Thoracic aorta (tissue), 2 donors: ENCODE measurements at regions not wholly inside any gene's neighbourhood (a gene's known extent, or its start where the extent isn't known, plus 50 kb on each side); places are given as distances from the start of the nearest gene placed in this dataset.
"Not testable (repeated sequence)": the region's sequence is repeated elsewhere in the genome, so short reads cannot be mapped to it uniquely, and the experiment has no call there.

Experiments
- ATAC-seq: fragments of 150-250 bp; one replicate; pipeline ENCODE4 v1.8.0; 2017; ENCODE audit warnings: low read depth; ENCODE audit not compliant: insufficient number of reproducible peaks, low FRiP score
- DNase-seq: peaks from one replicate; pipeline ENCODE4 v3.0.0-alpha.2; 2020; ENCODE audit warnings: low spot score
- H3K27ac ChIP-seq, 2 donors: fragments of 200-600 bp; sonication (generic); 1 replicate in 1 of 2; 2 replicates in 1 of 2; pipeline ENCODE4 v1.5.1; 2016; ENCODE audit warnings: mild to moderate bottlenecking in 2 of 2, moderate library complexity in 2 of 2
- H3K27me3 ChIP-seq: fragments of 200-600 bp; sonication (generic); replicated peaks from 2 replicates; pipeline ENCODE4 v1.6.0; 2016; ENCODE audit warnings: mild to moderate bottlenecking; ENCODE audit not compliant: insufficient read depth
- H3K36me3 ChIP-seq: fragments of 200-600 bp; sonication (generic); one replicate; pipeline ENCODE4 v1.5.1; 2016
- H3K4me1 ChIP-seq, 2 donors: fragments of 200-600 bp; sonication (generic); 1 replicate in 1 of 2; 2 replicates in 1 of 2; pipeline versions ENCODE4 v1.5.1 to v1.6.0; 2016; ENCODE audit warnings: low read depth in 2 of 2, mild to moderate bottlenecking in 1 of 2; ENCODE audit not compliant: control insufficient read depth in 1 of 2
- H3K4me3 ChIP-seq: fragments of 200-600 bp; sonication (generic); 2 replicates; pipeline ENCODE4 v1.5.1; 2016; ENCODE audit warnings: mild to moderate bottlenecking
- H3K9me3 ChIP-seq: fragments of 200-600 bp; sonication (generic); 2 replicates; pipeline ENCODE4 v1.5.1; 2016
- CTCF ChIP-seq: fragments of 200-600 bp; sonication (generic); IDR thresholded peaks from one replicate; pipeline ENCODE4 v1.5.1; 2019; ENCODE audit warnings: antibody characterized with exemption

- no peak for DNase-seq
- H3K9me3 ChIP-seq: no peaks in the 10 kb centered on the region
- no peak for TF ChIP-seq CTCF
- H3K4me1 ChIP-seq: no peaks in the 10 kb centered on the region
- H3K27ac ChIP-seq: no peak overlapping the region
- H3K27me3 ChIP-seq: no peaks in the 10 kb centered on the region
- ATAC-seq: no peak
- H3K4me3 ChIP-seq: no peak overlapping the region
- H3K36me3 ChIP-seq: no peaks in the 10 kb centered on the region
Observed at GRCh38 chr9:89677702-89678395, 73.0 kb downstream of the GADD45G start.

GRCh38 chr9:89678396-89679015 lies 73.7 kb downstream of the GADD45G start:
- no peaks in the 10 kb centered on the region for H3K9me3 ChIP-seq
- H3K4me1 ChIP-seq: peaks cover 0 to 4% of the 10 kb centered on the region in 2 donors
- no peak for ATAC-seq
- no peak for DNase-seq
- H3K4me3 ChIP-seq: no peak overlapping the region
- no peak overlapping the region for H3K27ac ChIP-seq
- TF ChIP-seq CTCF: no peak
- no peaks in the 10 kb centered on the region for H3K36me3 ChIP-seq
- H3K27me3 ChIP-seq: no peaks in the 10 kb centered on the region

- H3K27ac ChIP-seq: no peak overlapping the region
- H3K36me3 ChIP-seq: no peaks in the 10 kb centered on the region
- no peak overlapping the region for H3K4me3 ChIP-seq
- H3K4me1 ChIP-seq: peaks cover 5 to 9% of the 10 kb centered on the region in 2 donors
- no peak for ATAC-seq
- DNase-seq: no peak
- no peaks in the 10 kb centered on the region for H3K9me3 ChIP-seq
- no peak for TF ChIP-seq CTCF
- no peaks in the 10 kb centered on the region for H3K27me3 ChIP-seq
Observed at GRCh38 chr9:89679016-89679415, 74.2 kb downstream of the GADD45G start.

- no peak for ATAC-seq
- Histone ChIP-seq H3K4me3 (no peak overlapping the region), H3K36me3 (no peaks in the 10 kb centered on the region), H3K27ac (no peak overlapping the region), H3K4me1 (peaks cover 11 to 15% of the 10 kb centered on the region in 2 donors), H3K9me3 (no peaks in the 10 kb centered on the region), H3K27me3 (no peaks in the 10 kb centered on the region)
- no peak for DNase-seq
- TF ChIP-seq CTCF: no peak
Observed at GRCh38 chr9:89679581-89679980, 74.8 kb downstream of the GADD45G start.

GRCh38 chr9:89680547-89681467 lies 76.0 kb downstream of the GADD45G start:
- Histone ChIP-seq H3K27me3 (no peaks in the 10 kb centered on the region), H3K4me3 (no peak overlapping the region), H3K4me1 (peaks cover 15 to 26% of the 10 kb centered on the region in 2 donors), H3K9me3 (no peaks in the 10 kb centered on the region), H3K27ac (no peak overlapping the region), H3K36me3 (no peaks in the 10 kb centered on the region)
- DNase-seq: no peak
- ATAC-seq: no peak
- no peak for TF ChIP-seq CTCF

GRCh38 chr9:89681468-89681859 lies 76.7 kb downstream of the GADD45G start:
- peaks cover 18 to 33% of the 10 kb centered on the region in 2 donors for H3K4me1 ChIP-seq
- not testable (repeated sequence) for H3K27me3 ChIP-seq, H3K27ac ChIP-seq, DNase-seq, H3K4me3 ChIP-seq, ATAC-seq, H3K9me3 ChIP-seq, H3K36me3 ChIP-seq
